ENCODE measurements at regions not wholly inside any gene's neighbourhood (a gene's known extent, or its start where the extent isn't known, plus 50 kb on each side); places are given as distances from the start of the nearest gene placed in this dataset.

GRCh38 chr4:23120374-23120773 lies 427.6 kb downstream of the GBA3 start:
- Histone ChIP-seq H3K27ac (no peak overlapping the region), H3K36me3 (replicated peaks in 1 of 2) (no peaks in the 10 kb centered on the region), H3K4me3 (no peak overlapping the region), H3K27me3 (no peaks in the 10 kb centered on the region), H3K9me3 (replicated peaks in 1 of 3) (no peaks in the 10 kb centered on the region), H3K4me1 (replicated peaks in 1 of 2) (no peaks in the 10 kb centered on the region)
- DNase-seq: no peak
- WGBS, 4 donors: 65 to 76% (median 70%) methylated on average over 3 of the region's 3 CpGs
- intact Hi-C loops (cut with DNase I): no loop called here
- TF ChIP-seq CTCF (IDR thresholded peaks at IDR 0.05) (no peak), POLR2A (IDR thresholded peaks at IDR 0.05) (no peak)

GRCh38 chr4:23117826-23118225 lies 425.1 kb downstream of the GBA3 start:
- WGBS, 4 donors: 50 to 70% (median 61%) methylated on average over 1 of the region's 1 CpG
- no peak overlapping the region for H3K4me3 ChIP-seq
- no peaks in the 10 kb centered on the region for H3K4me1 ChIP-seq (replicated peaks in 1 of 2)
- H3K27me3 ChIP-seq: no peaks in the 10 kb centered on the region
- intact Hi-C loops (cut with DNase I): no loop called here
- no peaks in the 10 kb centered on the region for H3K36me3 ChIP-seq (replicated peaks in 1 of 2)
- no peak overlapping the region for H3K27ac ChIP-seq
- H3K9me3 ChIP-seq (replicated peaks in 1 of 3): no peaks in the 10 kb centered on the region
- DNase-seq: no peak
- no peak for TF ChIP-seq CTCF (IDR thresholded peaks at IDR 0.05)
- TF ChIP-seq POLR2A (IDR thresholded peaks at IDR 0.05): no peak

GRCh38 chr4:23114538-23114937 lies 421.8 kb downstream of the GBA3 start:
- TF ChIP-seq POLR2A (IDR thresholded peaks at IDR 0.05): no peak
- no peak for TF ChIP-seq CTCF (IDR thresholded peaks at IDR 0.05)
- H3K36me3 ChIP-seq (replicated peaks in 1 of 2): no peaks in the 10 kb centered on the region
- no peaks in the 10 kb centered on the region for H3K9me3 ChIP-seq (replicated peaks in 1 of 3)
- no peak overlapping the region for H3K27ac ChIP-seq
- 39 to 68% (median 52%) methylated on average over 1 of the region's 1 CpG for WGBS, 4 donors
- no peaks in the 10 kb centered on the region for H3K4me1 ChIP-seq (replicated peaks in 1 of 2)
- no peaks in the 10 kb centered on the region for H3K27me3 ChIP-seq
- intact Hi-C loops (cut with DNase I): no loop called here
- no peak for DNase-seq
- no peak overlapping the region for H3K4me3 ChIP-seq

DNA sequence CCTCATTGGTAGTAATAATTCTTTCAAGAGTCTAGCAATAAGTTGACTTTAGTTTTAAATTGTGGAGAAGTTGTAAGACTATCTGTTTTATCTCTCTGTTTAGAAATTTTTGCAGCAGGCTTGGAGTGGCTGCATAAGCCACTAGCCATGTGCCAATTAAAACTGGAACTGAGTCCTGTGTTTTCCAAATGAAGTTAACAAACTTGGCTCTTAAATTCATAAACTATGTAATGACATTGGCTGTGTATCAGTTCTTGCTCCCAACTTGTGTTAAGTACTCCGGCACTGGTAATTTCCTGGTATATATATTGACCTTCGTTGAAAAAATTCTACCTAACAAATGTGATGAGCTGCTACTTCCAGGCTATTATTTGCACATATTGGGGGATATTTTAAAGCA lies 420.4 kb downstream of the GBA3 start:
- intact Hi-C loops (cut with DNase I): no loop called here
- Histone ChIP-seq H3K27me3 (no peaks in the 10 kb centered on the region), H3K4me3 (no peak overlapping the region), H3K4me1 (replicated peaks in 1 of 2) (no peaks in the 10 kb centered on the region), H3K27ac (no peak overlapping the region), H3K36me3 (replicated peaks in 1 of 2) (no peaks in the 10 kb centered on the region), H3K9me3 (replicated peaks in 1 of 3) (no peaks in the 10 kb centered on the region)
- no peak for DNase-seq
- WGBS, 4 donors: 70 to 85% (median 76%) methylated on average over 2 of the region's 2 CpGs
- TF ChIP-seq POLR2A (IDR thresholded peaks at IDR 0.05) (no peak), CTCF (IDR thresholded peaks at IDR 0.05) (no peak)
